ENCODE measurements at regions not wholly inside any gene's neighbourhood (a gene's known extent, or its start where the extent isn't known, plus 50 kb on each side); places are given as distances from the start of the nearest gene placed in this dataset.

DNA sequence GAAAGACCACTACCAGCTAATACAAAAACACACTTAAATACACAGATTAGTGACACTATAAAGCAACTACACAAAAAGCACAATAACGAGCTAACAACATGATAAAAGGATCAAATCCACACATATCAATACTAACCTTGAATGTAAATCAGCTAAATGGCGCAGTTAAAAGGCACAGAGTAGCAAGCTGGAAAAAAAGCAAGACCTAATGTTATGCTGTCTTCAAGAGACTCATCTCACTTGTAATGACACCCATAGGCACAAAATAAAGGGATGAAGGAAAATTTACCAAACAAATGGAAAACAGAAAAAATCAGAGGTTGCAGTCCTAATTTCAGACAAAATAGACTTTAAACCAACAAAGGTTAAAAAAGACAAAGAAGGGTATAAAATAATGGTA, 86.3 kb downstream of the NUS1 start:
- H3K4me3 ChIP-seq (ENCODE audit: low read depth, low read length), result no peak overlapping the region
- no peak overlapping the region for H3K27ac ChIP-seq
- in situ Hi-C loops (cut with HindIII; ENCODE audit: low pct_ligation_motif_present, low sequenced_read_pairs), result no loop called here
- no peaks in the 10 kb centered on the region for H3K27me3 ChIP-seq (replicated peaks)
- no peaks in the 10 kb centered on the region for H3K36me3 ChIP-seq (replicated peaks)
- TF ChIP-seq, protein P1, sequence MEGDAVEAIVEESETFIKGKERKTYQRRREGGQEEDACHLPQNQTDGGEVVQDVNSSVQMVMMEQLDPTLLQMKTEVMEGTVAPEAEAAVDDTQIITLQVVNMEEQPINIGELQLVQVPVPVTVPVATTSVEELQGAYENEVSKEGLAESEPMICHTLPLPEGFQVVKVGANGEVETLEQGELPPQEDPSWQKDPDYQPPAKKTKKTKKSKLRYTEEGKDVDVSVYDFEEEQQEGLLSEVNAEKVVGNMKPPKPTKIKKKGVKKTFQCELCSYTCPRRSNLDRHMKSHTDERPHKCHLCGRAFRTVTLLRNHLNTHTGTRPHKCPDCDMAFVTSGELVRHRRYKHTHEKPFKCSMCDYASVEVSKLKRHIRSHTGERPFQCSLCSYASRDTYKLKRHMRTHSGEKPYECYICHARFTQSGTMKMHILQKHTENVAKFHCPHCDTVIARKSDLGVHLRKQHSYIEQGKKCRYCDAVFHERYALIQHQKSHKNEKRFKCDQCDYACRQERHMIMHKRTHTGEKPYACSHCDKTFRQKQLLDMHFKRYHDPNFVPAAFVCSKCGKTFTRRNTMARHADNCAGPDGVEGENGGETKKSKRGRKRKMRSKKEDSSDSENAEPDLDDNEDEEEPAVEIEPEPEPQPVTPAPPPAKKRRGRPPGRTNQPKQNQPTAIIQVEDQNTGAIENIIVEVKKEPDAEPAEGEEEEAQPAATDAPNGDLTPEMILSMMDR (IDR thresholded peaks at IDR 0.05; ENCODE audit: low read depth, low read length, missing control alignments), result no peak
- DNase-seq, result no peak

DNA sequence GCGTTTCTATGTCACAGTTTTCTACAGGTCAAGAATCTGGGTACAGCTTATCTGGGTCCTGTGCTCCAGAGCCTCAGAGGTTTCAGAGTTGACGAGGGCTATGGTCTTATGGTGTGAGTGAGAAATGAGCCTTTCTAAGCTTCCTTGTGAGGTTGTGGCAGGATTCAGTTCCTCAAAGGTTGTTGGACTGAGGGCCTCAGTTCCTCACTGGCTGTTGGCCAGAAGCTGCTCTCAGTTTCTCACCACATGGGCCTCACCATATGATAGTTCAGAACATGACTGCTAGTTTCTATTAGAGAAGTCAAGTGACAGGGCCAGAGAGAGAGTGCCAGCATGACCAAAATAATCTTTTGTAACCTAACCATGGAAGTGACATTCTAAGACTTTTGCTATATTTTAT, 96.1 kb downstream of the NUS1 start:
- in situ Hi-C loops (cut with HindIII; ENCODE audit: low pct_ligation_motif_present, low sequenced_read_pairs), result no loop called here
- Histone ChIP-seq H3K36me3 (replicated peaks) (no peaks in the 10 kb centered on the region), H3K4me3 (ENCODE audit: low read depth, low read length) (no peak overlapping the region), H3K27me3 (replicated peaks) (no peaks in the 10 kb centered on the region), H3K27ac (no peak overlapping the region)
- TF ChIP-seq, protein P1 (IDR thresholded peaks at IDR 0.05; ENCODE audit: low read depth, low read length, missing control alignments), result no peak
- DNase-seq, result no peak

DNA sequence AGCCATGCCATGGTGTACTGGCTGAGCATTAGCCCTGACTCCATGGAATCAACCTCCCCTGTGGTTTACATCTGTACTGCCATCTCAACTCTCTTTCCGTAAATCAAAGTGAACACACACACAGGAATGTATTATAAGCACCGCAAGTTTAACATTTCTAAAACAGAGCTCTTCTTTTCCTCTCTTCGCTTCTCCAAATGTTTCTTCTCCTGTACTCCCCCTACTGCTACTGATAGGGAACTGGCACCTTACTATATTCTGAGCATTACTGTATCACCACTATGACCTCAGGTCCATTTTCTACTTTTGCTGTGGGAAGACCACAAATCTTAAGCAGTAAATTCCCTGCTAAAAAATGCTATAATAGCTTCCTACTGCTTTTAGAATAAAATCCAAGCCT, 101.2 kb downstream of the NUS1 start:
- no peak overlapping the region for H3K4me3 ChIP-seq (ENCODE audit: low read depth, low read length)
- H3K27me3 ChIP-seq (replicated peaks), result no peaks in the 10 kb centered on the region
- TF ChIP-seq, protein P1 (IDR thresholded peaks at IDR 0.05; ENCODE audit: low read depth, low read length, missing control alignments), result peak; percentile 32
- no peak overlapping the region for H3K27ac ChIP-seq
- in situ Hi-C loops (cut with HindIII; ENCODE audit: low pct_ligation_motif_present, low sequenced_read_pairs), result no loop called here
- no peak for DNase-seq
- no peaks in the 10 kb centered on the region for H3K36me3 ChIP-seq (replicated peaks)

DNA sequence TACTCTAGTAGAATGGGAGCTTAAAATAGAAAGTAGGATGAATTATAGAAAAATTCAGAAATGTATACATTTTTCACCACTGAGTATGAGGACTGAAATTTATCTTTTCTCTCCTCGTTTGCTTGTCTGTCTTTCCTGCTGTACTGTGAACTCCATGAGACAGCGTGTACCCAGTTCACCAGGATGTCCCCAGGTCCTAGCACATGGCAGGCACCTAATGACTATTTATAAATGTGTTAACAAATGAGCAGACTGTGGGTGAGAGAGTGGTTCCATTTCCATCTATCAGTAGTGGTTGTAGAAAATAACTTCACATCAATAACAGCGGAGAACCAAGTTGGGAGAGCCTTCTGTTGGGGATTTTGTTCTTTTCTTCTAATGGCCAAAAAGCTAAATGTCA, 106.3 kb downstream of the NUS1 start:
- H3K4me3 ChIP-seq (ENCODE audit: low read depth, low read length), result no peak overlapping the region
- no peaks in the 10 kb centered on the region for H3K36me3 ChIP-seq (replicated peaks)
- TF ChIP-seq, protein P1 (IDR thresholded peaks at IDR 0.05; ENCODE audit: low read depth, low read length, missing control alignments), result no peak
- no peak overlapping the region for H3K27ac ChIP-seq
- no peaks in the 10 kb centered on the region for H3K27me3 ChIP-seq (replicated peaks)
- in situ Hi-C loops (cut with HindIII; ENCODE audit: low pct_ligation_motif_present, low sequenced_read_pairs), result no loop called here
- DNase-seq, result no peak

DNA sequence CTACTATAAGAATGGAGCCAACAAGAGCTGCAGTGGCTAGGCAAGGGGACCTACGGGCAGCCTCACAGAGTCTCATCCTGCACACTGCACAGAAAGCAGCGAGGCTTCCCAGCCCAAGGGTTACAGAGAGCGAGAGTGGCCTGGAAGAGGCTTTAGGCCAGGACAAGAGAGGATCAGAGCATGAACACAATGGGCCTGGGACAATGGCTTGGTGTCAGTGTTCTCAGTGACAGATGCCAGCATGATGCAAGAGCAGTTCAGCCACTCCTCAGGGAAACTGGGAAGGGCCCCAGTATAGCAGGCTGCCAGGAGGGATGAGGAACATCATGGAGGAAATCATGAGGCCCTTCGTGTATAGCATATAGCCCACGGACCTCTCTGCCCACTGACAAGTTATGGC, 108.0 kb downstream of the NUS1 start:
- Histone ChIP-seq H3K4me3 (ENCODE audit: low read depth, low read length) (no peak overlapping the region), H3K36me3 (replicated peaks) (no peaks in the 10 kb centered on the region), H3K27ac (no peak overlapping the region), H3K27me3 (replicated peaks) (no peaks in the 10 kb centered on the region)
- DNase-seq, result no peak
- in situ Hi-C loops (cut with HindIII; ENCODE audit: low pct_ligation_motif_present, low sequenced_read_pairs), result no loop called here
- TF ChIP-seq, protein P1 (IDR thresholded peaks at IDR 0.05; ENCODE audit: low read depth, low read length, missing control alignments), result no peak

DNA sequence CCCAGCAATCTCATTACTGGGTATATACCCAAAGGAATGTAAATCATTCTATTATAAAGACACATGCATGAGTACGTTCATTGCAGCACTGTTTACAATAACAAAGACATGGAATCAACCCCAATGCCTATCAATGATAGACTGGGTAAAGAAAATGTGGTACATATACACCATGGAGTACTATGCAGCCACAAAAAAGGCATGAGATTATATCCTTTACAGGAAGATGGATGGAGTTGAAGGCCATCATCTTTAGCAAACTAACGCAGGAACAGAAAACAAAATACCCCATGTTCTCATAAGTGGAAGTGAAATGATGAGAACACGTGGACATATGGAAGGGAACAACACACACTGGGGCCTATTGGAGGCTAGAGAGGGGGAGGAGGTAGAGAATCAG, 115.7 kb downstream of the NUS1 start:
- Histone ChIP-seq H3K27me3 (replicated peaks) (no peaks in the 10 kb centered on the region), H3K4me3 (ENCODE audit: low read depth, low read length) (no peak overlapping the region), H3K36me3 (replicated peaks) (no peaks in the 10 kb centered on the region), H3K27ac (no peak overlapping the region)
- DNase-seq, result no peak
- TF ChIP-seq, protein P1 (IDR thresholded peaks at IDR 0.05; ENCODE audit: low read depth, low read length, missing control alignments), result no peak
- in situ Hi-C loops (cut with HindIII; ENCODE audit: low pct_ligation_motif_present, low sequenced_read_pairs), result no loop called here

Measured in brain microvascular endothelial cell (primary cell).